ENCODE measurements at regions not wholly inside any gene's neighbourhood (a gene's known extent, or its start where the extent isn't known, plus 50 kb on each side); places are given as distances from the start of the nearest gene placed in this dataset.

GRCh38 chr6:80639181-80639629, 532.7 kb downstream of the BCKDHB start:
- Histone ChIP-seq H3K27me3 (ENCODE audit: insufficient read depth, low read length) (no peaks in the 10 kb centered on the region), H3K27ac (ENCODE audit: low read length) (no peak overlapping the region), H3K4me1 (ENCODE audit: insufficient read depth, low read length) (peaks cover 11% of the 10 kb centered on the region; the same call in 1 of the 2 replicates), H3K4me3 (ENCODE audit: low read length) (no peak overlapping the region), H3K36me3 (ENCODE audit: insufficient read depth, low read depth, low read length) (no peaks in the 10 kb centered on the region), H3K9me3 (ENCODE audit: insufficient read depth, low read depth, low read length) (no peaks in the 10 kb centered on the region), H3K9ac (ENCODE audit: low read depth, low read length) (no peak overlapping the region)

GRCh38 chr6:80638213-80639055, 532.0 kb downstream of the BCKDHB start:
- Histone ChIP-seq H3K9ac (ENCODE audit: low read depth, low read length) (no peak overlapping the region), H3K27ac (ENCODE audit: low read length) (no peak overlapping the region), H3K4me1 (ENCODE audit: insufficient read depth, low read length) (peaks cover 11% of the 10 kb centered on the region; the same call in 1 of the 2 replicates), H3K27me3 (ENCODE audit: insufficient read depth, low read length) (no peaks in the 10 kb centered on the region), H3K9me3 (ENCODE audit: insufficient read depth, low read depth, low read length) (no peaks in the 10 kb centered on the region), H3K36me3 (ENCODE audit: insufficient read depth, low read depth, low read length) (no peaks in the 10 kb centered on the region), H3K4me3 (ENCODE audit: low read length) (no peak overlapping the region)

GRCh38 chr6:80637312-80637711, 530.8 kb downstream of the BCKDHB start:
- Histone ChIP-seq H3K27me3 (ENCODE audit: insufficient read depth, low read length) (no peaks in the 10 kb centered on the region), H3K9me3 (ENCODE audit: insufficient read depth, low read depth, low read length) (no peaks in the 10 kb centered on the region), H3K27ac (ENCODE audit: low read length) (no peak overlapping the region), H3K36me3 (ENCODE audit: insufficient read depth, low read depth, low read length) (no peaks in the 10 kb centered on the region), H3K4me3 (ENCODE audit: low read length) (no peak overlapping the region), H3K4me1 (ENCODE audit: insufficient read depth, low read length) (peaks cover 11% of the 10 kb centered on the region; the same call in 1 of the 2 replicates), H3K9ac (ENCODE audit: low read depth, low read length) (no peak overlapping the region)

- no peak overlapping the region for H3K4me3 ChIP-seq (ENCODE audit: low read length)
- no peak overlapping the region for H3K27ac ChIP-seq (ENCODE audit: low read length)
- no peaks in the 10 kb centered on the region for H3K36me3 ChIP-seq (ENCODE audit: insufficient read depth, low read depth, low read length)
- H3K4me1 ChIP-seq (ENCODE audit: insufficient read depth, low read length), result peaks cover 11% of the 10 kb centered on the region; the same call in 1 of the 2 replicates
- no peaks in the 10 kb centered on the region for H3K9me3 ChIP-seq (ENCODE audit: insufficient read depth, low read depth, low read length)
- no peak overlapping the region for H3K9ac ChIP-seq (ENCODE audit: low read depth, low read length)
- no peaks in the 10 kb centered on the region for H3K27me3 ChIP-seq (ENCODE audit: insufficient read depth, low read length)
Measured at GRCh38 chr6:80636689-80637088, 530.2 kb downstream of the BCKDHB start.

- peaks cover 4% of the 10 kb centered on the region; the same call in 1 of the 2 replicates for H3K4me1 ChIP-seq (ENCODE audit: insufficient read depth, low read length)
- no peak overlapping the region for H3K4me3 ChIP-seq (ENCODE audit: low read length)
- H3K27ac ChIP-seq (ENCODE audit: low read length), result no peak overlapping the region
- no peak overlapping the region for H3K9ac ChIP-seq (ENCODE audit: low read depth, low read length)
- no peaks in the 10 kb centered on the region for H3K36me3 ChIP-seq (ENCODE audit: insufficient read depth, low read depth, low read length)
- no peaks in the 10 kb centered on the region for H3K27me3 ChIP-seq (ENCODE audit: insufficient read depth, low read length)
- no peaks in the 10 kb centered on the region for H3K9me3 ChIP-seq (ENCODE audit: insufficient read depth, low read depth, low read length)
Measured at GRCh38 chr6:80633412-80633811, 526.9 kb downstream of the BCKDHB start.

- H3K4me3 ChIP-seq (ENCODE audit: low read length), result no peak overlapping the region
- H3K27ac ChIP-seq (ENCODE audit: low read length), result no peak overlapping the region
- no peaks in the 10 kb centered on the region for H3K4me1 ChIP-seq (ENCODE audit: insufficient read depth, low read length)
- no peaks in the 10 kb centered on the region for H3K27me3 ChIP-seq (ENCODE audit: insufficient read depth, low read length)
- no peaks in the 10 kb centered on the region for H3K9me3 ChIP-seq (ENCODE audit: insufficient read depth, low read depth, low read length)
- no peaks in the 10 kb centered on the region for H3K36me3 ChIP-seq (ENCODE audit: insufficient read depth, low read depth, low read length)
- no peak overlapping the region for H3K9ac ChIP-seq (ENCODE audit: low read depth, low read length)
Measured at GRCh38 chr6:80625405-80625804, 518.9 kb downstream of the BCKDHB start.

- H3K4me3 ChIP-seq (ENCODE audit: low read length), result no peak overlapping the region
- no peak overlapping the region for H3K27ac ChIP-seq (ENCODE audit: low read length)
- no peaks in the 10 kb centered on the region for H3K4me1 ChIP-seq (ENCODE audit: insufficient read depth, low read length)
- H3K36me3 ChIP-seq (ENCODE audit: insufficient read depth, low read depth, low read length), result no peaks in the 10 kb centered on the region
- H3K9ac ChIP-seq (ENCODE audit: low read depth, low read length), result no peak overlapping the region
- no peaks in the 10 kb centered on the region for H3K27me3 ChIP-seq (ENCODE audit: insufficient read depth, low read length)
- no peaks in the 10 kb centered on the region for H3K9me3 ChIP-seq (ENCODE audit: insufficient read depth, low read depth, low read length)
Measured at GRCh38 chr6:80623066-80623815, 516.8 kb downstream of the BCKDHB start.

- Histone ChIP-seq H3K9ac (ENCODE audit: low read depth, low read length) (no peak overlapping the region), H3K4me1 (ENCODE audit: insufficient read depth, low read length) (no peaks in the 10 kb centered on the region), H3K4me3 (ENCODE audit: low read length) (no peak overlapping the region), H3K36me3 (ENCODE audit: insufficient read depth, low read depth, low read length) (no peaks in the 10 kb centered on the region), H3K27ac (ENCODE audit: low read length) (no peak overlapping the region), H3K27me3 (ENCODE audit: insufficient read depth, low read length) (no peaks in the 10 kb centered on the region), H3K9me3 (ENCODE audit: insufficient read depth, low read depth, low read length) (no peaks in the 10 kb centered on the region)
Measured at GRCh38 chr6:80622641-80623040, 516.2 kb downstream of the BCKDHB start.

GRCh38 chr6:80618953-80619352, 512.5 kb downstream of the BCKDHB start:
- H3K9me3 ChIP-seq (ENCODE audit: insufficient read depth, low read depth, low read length), result no peaks in the 10 kb centered on the region
- H3K9ac ChIP-seq (ENCODE audit: low read depth, low read length), result no peak overlapping the region
- no peaks in the 10 kb centered on the region for H3K36me3 ChIP-seq (ENCODE audit: insufficient read depth, low read depth, low read length)
- H3K4me3 ChIP-seq (ENCODE audit: low read length), result no peak overlapping the region
- no peaks in the 10 kb centered on the region for H3K4me1 ChIP-seq (ENCODE audit: insufficient read depth, low read length)
- H3K27me3 ChIP-seq (ENCODE audit: insufficient read depth, low read length), result no peaks in the 10 kb centered on the region
- no peak overlapping the region for H3K27ac ChIP-seq (ENCODE audit: low read length)

- Histone ChIP-seq H3K9me3 (ENCODE audit: insufficient read depth, low read depth, low read length) (no peaks in the 10 kb centered on the region), H3K9ac (ENCODE audit: low read depth, low read length) (no peak overlapping the region), H3K27me3 (ENCODE audit: insufficient read depth, low read length) (no peaks in the 10 kb centered on the region), H3K4me3 (ENCODE audit: low read length) (no peak overlapping the region), H3K27ac (ENCODE audit: low read length) (no peak overlapping the region), H3K4me1 (ENCODE audit: insufficient read depth, low read length) (no peaks in the 10 kb centered on the region), H3K36me3 (ENCODE audit: insufficient read depth, low read depth, low read length) (no peaks in the 10 kb centered on the region)
Measured at GRCh38 chr6:80610846-80611245, 504.4 kb downstream of the BCKDHB start.

GRCh38 chr6:80608881-80609280, 502.4 kb downstream of the BCKDHB start:
- H3K4me3 ChIP-seq (ENCODE audit: low read length), result no peak overlapping the region
- no peak overlapping the region for H3K9ac ChIP-seq (ENCODE audit: low read depth, low read length)
- no peaks in the 10 kb centered on the region for H3K36me3 ChIP-seq (ENCODE audit: insufficient read depth, low read depth, low read length)
- H3K27ac ChIP-seq (ENCODE audit: low read length), result no peak overlapping the region
- H3K27me3 ChIP-seq (ENCODE audit: insufficient read depth, low read length), result no peaks in the 10 kb centered on the region
- no peaks in the 10 kb centered on the region for H3K4me1 ChIP-seq (ENCODE audit: insufficient read depth, low read length)
- H3K9me3 ChIP-seq (ENCODE audit: insufficient read depth, low read depth, low read length), result no peaks in the 10 kb centered on the region
